ENCODE measurements at regions not wholly inside any gene's neighbourhood (a gene's known extent, or its start where the extent isn't known, plus 50 kb on each side); places are given as distances from the start of the nearest gene placed in this dataset.

- Mint-ChIP-seq H3K27me3 (no peaks in the 10 kb centered on the region), H3K9me3 (peaks cover 3% of the 10 kb centered on the region), H3K36me3 (ENCODE audit: low read depth) (no peaks in the 10 kb centered on the region), H3K27ac (no peak overlapping the region), H3K4me3 (no peak overlapping the region), H3K4me1 (no peaks in the 10 kb centered on the region)
- intact Hi-C loops (cut with micrococcal nuclease): no loop called here
- DNase-seq: no peak
Observed at GRCh38 chr13:68007576-68007975, 777.4 kb upstream of the PCDH9 start.

GRCh38 chr13:67996101-67996500, 766.0 kb upstream of the PCDH9 start:
- intact Hi-C loops (cut with micrococcal nuclease): no loop called here
- no peaks in the 10 kb centered on the region for H3K36me3 Mint-ChIP-seq (ENCODE audit: low read depth)
- no peaks in the 10 kb centered on the region for H3K4me1 Mint-ChIP-seq
- no peak overlapping the region for H3K27ac Mint-ChIP-seq
- H3K9me3 Mint-ChIP-seq: peaks cover 5% of the 10 kb centered on the region
- no peaks in the 10 kb centered on the region for H3K27me3 Mint-ChIP-seq
- no peak for DNase-seq
- no peak overlapping the region for H3K4me3 Mint-ChIP-seq

GRCh38 chr13:67990868-67991267, 760.7 kb upstream of the PCDH9 start:
- Mint-ChIP-seq H3K4me3 (no peak overlapping the region), H3K4me1 (no peaks in the 10 kb centered on the region), H3K36me3 (ENCODE audit: low read depth) (no peaks in the 10 kb centered on the region), H3K27ac (no peak overlapping the region), H3K9me3 (no peaks in the 10 kb centered on the region), H3K27me3 (no peaks in the 10 kb centered on the region)
- no peak for DNase-seq
- intact Hi-C loops (cut with micrococcal nuclease): no loop called here

DNA sequence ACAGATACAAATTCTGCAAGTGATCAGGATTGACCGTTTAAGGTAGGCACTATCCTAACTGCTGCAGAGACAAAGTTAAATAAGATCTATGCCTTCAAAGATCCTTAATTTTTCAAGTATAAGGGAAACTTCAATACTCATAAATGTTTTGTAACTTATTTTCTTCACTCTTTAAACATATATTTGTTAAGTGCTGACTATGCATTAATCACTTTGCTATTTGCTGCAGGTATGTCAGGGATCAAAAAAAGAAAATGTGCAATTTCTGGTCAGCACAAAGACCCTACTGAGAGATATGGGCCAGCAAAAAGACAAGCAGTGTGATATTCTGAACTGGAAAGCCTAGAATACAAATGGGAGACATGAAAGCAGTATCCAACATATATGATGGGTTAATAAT, 756.1 kb upstream of the PCDH9 start:
- no peak for DNase-seq
- Mint-ChIP-seq H3K27me3 (no peaks in the 10 kb centered on the region), H3K9me3 (no peaks in the 10 kb centered on the region), H3K4me1 (no peaks in the 10 kb centered on the region), H3K4me3 (no peak overlapping the region), H3K27ac (no peak overlapping the region), H3K36me3 (ENCODE audit: low read depth) (no peaks in the 10 kb centered on the region)
- intact Hi-C loops (cut with micrococcal nuclease): no loop called here

DNA sequence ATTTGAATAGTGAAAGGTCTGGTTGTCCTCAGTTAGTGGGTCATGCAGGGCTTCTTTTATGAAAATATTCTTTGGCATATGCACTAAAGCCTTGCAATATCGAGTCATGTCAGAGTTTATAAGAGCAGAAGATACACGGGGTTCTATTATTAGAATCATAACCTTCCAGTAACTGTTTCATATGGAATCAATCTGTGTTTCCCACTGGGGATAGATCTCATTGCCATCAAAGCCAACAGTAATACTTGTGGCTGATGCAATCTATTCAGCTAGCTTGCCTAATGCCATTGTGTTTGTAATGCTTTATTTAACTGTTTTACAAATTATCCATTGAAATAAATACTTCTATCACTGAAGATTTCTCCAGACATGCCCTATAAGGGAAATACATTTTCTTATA, 746.9 kb upstream of the PCDH9 start:
- H3K4me1 Mint-ChIP-seq: no peaks in the 10 kb centered on the region
- intact Hi-C loops (cut with micrococcal nuclease): no loop called here
- no peak overlapping the region for H3K4me3 Mint-ChIP-seq
- H3K27me3 Mint-ChIP-seq: no peaks in the 10 kb centered on the region
- H3K27ac Mint-ChIP-seq: no peak overlapping the region
- DNase-seq: no peak
- H3K9me3 Mint-ChIP-seq: peaks cover 6% of the 10 kb centered on the region
- H3K36me3 Mint-ChIP-seq (ENCODE audit: low read depth): no peaks in the 10 kb centered on the region

GRCh38 chr13:67971291-67971690, 741.2 kb upstream of the PCDH9 start:
- no peaks in the 10 kb centered on the region for H3K27me3 Mint-ChIP-seq
- no peaks in the 10 kb centered on the region for H3K4me1 Mint-ChIP-seq
- no peak for DNase-seq
- H3K36me3 Mint-ChIP-seq (ENCODE audit: low read depth): no peaks in the 10 kb centered on the region
- no peak overlapping the region for H3K4me3 Mint-ChIP-seq
- peaks cover 3% of the 10 kb centered on the region for H3K9me3 Mint-ChIP-seq
- no peak overlapping the region for H3K27ac Mint-ChIP-seq
- intact Hi-C loops (cut with micrococcal nuclease): no loop called here

- H3K4me3 Mint-ChIP-seq: no peak overlapping the region
- intact Hi-C loops (cut with micrococcal nuclease): no loop called here
- DNase-seq: no peak
- H3K9me3 Mint-ChIP-seq: peaks cover 8% of the 10 kb centered on the region
- H3K27me3 Mint-ChIP-seq: no peaks in the 10 kb centered on the region
- no peak overlapping the region for H3K27ac Mint-ChIP-seq
- H3K36me3 Mint-ChIP-seq (ENCODE audit: low read depth): no peaks in the 10 kb centered on the region
- no peaks in the 10 kb centered on the region for H3K4me1 Mint-ChIP-seq
Observed at GRCh38 chr13:67967031-67967430, 736.9 kb upstream of the PCDH9 start.

GRCh38 chr13:67966065-67966464, 735.9 kb upstream of the PCDH9 start:
- H3K36me3 Mint-ChIP-seq (ENCODE audit: low read depth): no peaks in the 10 kb centered on the region
- H3K27ac Mint-ChIP-seq: no peak overlapping the region
- DNase-seq: no peak
- peaks cover 8% of the 10 kb centered on the region for H3K9me3 Mint-ChIP-seq
- intact Hi-C loops (cut with micrococcal nuclease): no loop called here
- no peak overlapping the region for H3K4me3 Mint-ChIP-seq
- H3K4me1 Mint-ChIP-seq: no peaks in the 10 kb centered on the region
- no peaks in the 10 kb centered on the region for H3K27me3 Mint-ChIP-seq

DNA sequence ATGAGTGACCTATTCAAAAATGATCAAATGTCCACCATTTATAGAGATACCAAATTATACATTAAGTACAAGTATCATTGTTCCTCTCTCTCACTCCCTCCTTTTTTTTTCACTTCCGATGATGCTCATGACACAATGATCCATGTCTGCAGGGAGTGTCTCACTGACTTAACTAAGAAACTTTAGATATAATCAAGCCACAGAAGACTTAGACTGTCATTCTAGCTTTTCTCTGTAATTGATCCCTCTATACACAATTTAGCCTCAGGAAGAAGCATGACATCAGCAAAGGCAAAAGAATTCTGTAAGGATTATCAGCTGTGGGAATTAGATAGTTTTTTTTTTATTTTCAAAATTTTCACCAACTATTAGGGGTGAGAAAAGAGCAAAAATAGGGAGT, 734.9 kb upstream of the PCDH9 start:
- H3K36me3 Mint-ChIP-seq (ENCODE audit: low read depth): no peaks in the 10 kb centered on the region
- DNase-seq: no peak
- peaks cover 8% of the 10 kb centered on the region for H3K9me3 Mint-ChIP-seq
- no peaks in the 10 kb centered on the region for H3K27me3 Mint-ChIP-seq
- H3K4me3 Mint-ChIP-seq: no peak overlapping the region
- intact Hi-C loops (cut with micrococcal nuclease): no loop called here
- no peaks in the 10 kb centered on the region for H3K4me1 Mint-ChIP-seq
- H3K27ac Mint-ChIP-seq: no peak overlapping the region

GRCh38 chr13:67964091-67964490, 734.0 kb upstream of the PCDH9 start:
- no peak overlapping the region for H3K4me3 Mint-ChIP-seq
- no peak overlapping the region for H3K27ac Mint-ChIP-seq
- no peaks in the 10 kb centered on the region for H3K4me1 Mint-ChIP-seq
- intact Hi-C loops (cut with micrococcal nuclease): no loop called here
- no peaks in the 10 kb centered on the region for H3K36me3 Mint-ChIP-seq (ENCODE audit: low read depth)
- H3K9me3 Mint-ChIP-seq: peaks cover 12% of the 10 kb centered on the region
- H3K27me3 Mint-ChIP-seq: no peaks in the 10 kb centered on the region
- DNase-seq: no peak

DNA sequence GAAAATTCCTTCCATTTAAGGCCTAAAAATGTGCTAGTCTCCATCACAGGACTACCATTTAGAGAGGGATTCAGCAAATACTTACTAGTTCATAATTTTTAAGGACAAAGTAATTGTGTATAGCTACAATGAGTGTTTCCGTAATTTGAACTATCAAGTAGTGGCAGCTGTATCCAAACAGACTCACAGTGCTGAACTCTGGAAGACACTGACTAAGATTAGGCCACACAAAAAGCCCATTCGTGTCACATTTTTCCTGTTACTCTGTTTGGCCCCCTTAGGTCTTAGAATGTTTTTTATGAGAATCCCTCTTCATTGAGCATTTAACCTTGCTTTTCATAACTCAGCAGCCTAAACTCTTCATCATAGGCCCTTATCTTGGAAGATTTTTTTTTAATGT, 731.2 kb upstream of the PCDH9 start:
- intact Hi-C loops (cut with micrococcal nuclease): no loop called here
- Mint-ChIP-seq H3K36me3 (ENCODE audit: low read depth) (no peaks in the 10 kb centered on the region), H3K27ac (no peak overlapping the region), H3K27me3 (no peaks in the 10 kb centered on the region), H3K4me3 (no peak overlapping the region), H3K4me1 (no peaks in the 10 kb centered on the region), H3K9me3 (peaks cover 9% of the 10 kb centered on the region)
- DNase-seq: no peak

DNA sequence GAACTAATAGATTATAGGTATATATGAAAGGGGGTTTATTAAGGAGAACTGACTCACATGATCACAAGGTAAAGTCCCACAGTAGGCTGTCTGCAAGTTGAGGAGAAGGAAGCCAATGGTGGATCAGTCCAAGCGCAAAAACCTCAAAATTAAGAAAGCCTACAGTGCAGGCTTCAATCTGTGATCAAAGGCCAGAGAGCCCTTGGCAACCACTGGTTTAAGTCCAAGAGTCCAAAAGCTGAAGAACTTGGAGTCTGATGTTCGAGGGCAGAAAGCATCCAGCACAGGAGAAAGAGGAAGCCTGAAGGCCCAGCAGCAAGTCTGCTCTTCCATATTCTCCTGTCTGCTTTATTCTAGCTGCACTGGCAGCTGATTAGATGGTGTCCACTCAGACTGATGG, 721.3 kb upstream of the PCDH9 start:
- H3K27ac Mint-ChIP-seq: no peak overlapping the region
- no peak for DNase-seq
- H3K4me1 Mint-ChIP-seq: no peaks in the 10 kb centered on the region
- no peak overlapping the region for H3K4me3 Mint-ChIP-seq
- no peaks in the 10 kb centered on the region for H3K9me3 Mint-ChIP-seq
- intact Hi-C loops (cut with micrococcal nuclease): no loop called here
- H3K27me3 Mint-ChIP-seq: no peaks in the 10 kb centered on the region
- H3K36me3 Mint-ChIP-seq (ENCODE audit: low read depth): no peaks in the 10 kb centered on the region

DNA sequence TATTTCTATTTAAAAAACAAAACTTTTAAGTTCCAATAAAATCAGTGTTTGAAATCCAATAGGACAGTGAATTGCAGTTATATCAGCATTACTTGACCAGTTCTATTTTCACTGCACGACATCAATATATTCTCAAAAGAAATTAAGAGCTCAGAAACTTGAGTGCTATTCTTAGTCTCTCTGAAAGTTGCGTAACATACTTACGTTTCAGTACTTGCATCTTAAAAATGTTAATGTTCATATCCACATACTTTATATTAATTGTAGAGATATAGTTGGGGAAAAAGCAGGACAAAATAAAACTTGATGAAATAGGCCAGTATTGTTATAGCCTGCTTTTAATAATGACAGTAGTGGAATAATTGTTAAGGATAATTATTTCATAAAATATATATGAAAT, 720.5 kb upstream of the PCDH9 start:
- DNase-seq: no peak
- no peak overlapping the region for H3K4me3 Mint-ChIP-seq
- H3K9me3 Mint-ChIP-seq: peaks cover 4% of the 10 kb centered on the region
- no peaks in the 10 kb centered on the region for H3K36me3 Mint-ChIP-seq (ENCODE audit: low read depth)
- H3K27ac Mint-ChIP-seq: no peak overlapping the region
- intact Hi-C loops (cut with micrococcal nuclease): no loop called here
- no peaks in the 10 kb centered on the region for H3K4me1 Mint-ChIP-seq
- H3K27me3 Mint-ChIP-seq: no peaks in the 10 kb centered on the region

DNA sequence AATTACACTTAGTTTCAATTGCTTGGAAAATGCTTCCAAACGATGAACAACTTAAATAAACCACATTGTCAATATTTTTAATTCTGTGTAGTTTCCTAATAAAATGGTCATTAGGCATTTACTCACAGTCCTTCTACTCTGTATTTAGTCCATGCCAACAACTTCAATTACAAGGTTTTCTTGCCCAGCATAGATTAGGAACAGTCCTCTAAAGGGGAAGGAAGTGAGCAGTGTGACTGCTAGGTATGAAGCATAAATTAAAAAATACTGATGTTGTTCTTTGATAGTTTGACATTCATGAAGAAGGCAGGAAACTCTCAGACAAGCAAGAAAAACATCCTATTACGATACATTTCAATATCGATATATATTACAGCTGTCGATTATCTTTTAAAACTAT, 716.0 kb upstream of the PCDH9 start:
- H3K36me3 Mint-ChIP-seq (ENCODE audit: low read depth): no peaks in the 10 kb centered on the region

GRCh38 chr13:67943116-67943515, 713.0 kb upstream of the PCDH9 start:
- Mint-ChIP-seq H3K4me1 (no peaks in the 10 kb centered on the region), H3K4me3 (no peak overlapping the region), H3K36me3 (ENCODE audit: low read depth) (no peaks in the 10 kb centered on the region), H3K27ac (no peak overlapping the region), H3K27me3 (no peaks in the 10 kb centered on the region), H3K9me3 (peaks cover 4% of the 10 kb centered on the region)
- no peak for DNase-seq
- intact Hi-C loops (cut with micrococcal nuclease): no loop called here

More for the DNA sequence above, 716.0 kb upstream of the PCDH9 start:
- H3K4me3 Mint-ChIP-seq: no peak overlapping the region
- DNase-seq: no peak
- intact Hi-C loops (cut with micrococcal nuclease): no loop called here
- no peaks in the 10 kb centered on the region for H3K4me1 Mint-ChIP-seq
- H3K27me3 Mint-ChIP-seq: no peaks in the 10 kb centered on the region
- H3K27ac Mint-ChIP-seq: no peak overlapping the region
- peaks cover 4% of the 10 kb centered on the region for H3K9me3 Mint-ChIP-seq

- no peak for DNase-seq
- Mint-ChIP-seq H3K4me1 (no peaks in the 10 kb centered on the region), H3K36me3 (ENCODE audit: low read depth) (no peaks in the 10 kb centered on the region), H3K9me3 (peaks cover 3% of the 10 kb centered on the region), H3K27ac (no peak overlapping the region), H3K27me3 (no peaks in the 10 kb centered on the region), H3K4me3 (no peak overlapping the region)
- intact Hi-C loops (cut with micrococcal nuclease): no loop called here
Observed at GRCh38 chr13:67935626-67936025, 705.5 kb upstream of the PCDH9 start.
